ENCODE measurements at regions not wholly inside any gene's neighbourhood (a gene's known extent, or its start where the extent isn't known, plus 50 kb on each side); places are given as distances from the start of the nearest gene placed in this dataset.

DNA sequence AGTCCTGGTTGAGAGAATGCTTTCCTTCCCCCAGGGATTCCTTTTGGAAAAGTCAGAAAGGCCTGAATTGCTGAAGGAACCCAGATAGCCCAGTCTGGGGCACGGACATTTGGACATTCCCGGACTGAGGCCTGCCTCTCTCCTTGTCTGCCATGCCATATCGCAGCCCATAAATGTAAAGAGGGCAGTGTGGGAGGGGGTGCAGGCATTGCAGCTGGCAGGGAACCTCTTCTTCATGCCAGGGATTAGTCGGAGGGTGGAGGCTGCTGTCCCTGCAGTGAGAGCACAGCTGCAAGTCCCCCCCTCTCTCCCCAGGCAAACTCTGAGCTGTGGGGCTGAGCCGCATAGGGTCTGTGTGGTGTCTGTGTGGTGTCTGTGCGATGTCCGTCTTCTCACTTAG, 486.0 kb upstream of the MKI67 start:
- no peak for TF ChIP-seq CTCF (conservative IDR thresholded peaks at IDR 0.05)
- H3K27ac ChIP-seq, result no peak overlapping the region

DNA sequence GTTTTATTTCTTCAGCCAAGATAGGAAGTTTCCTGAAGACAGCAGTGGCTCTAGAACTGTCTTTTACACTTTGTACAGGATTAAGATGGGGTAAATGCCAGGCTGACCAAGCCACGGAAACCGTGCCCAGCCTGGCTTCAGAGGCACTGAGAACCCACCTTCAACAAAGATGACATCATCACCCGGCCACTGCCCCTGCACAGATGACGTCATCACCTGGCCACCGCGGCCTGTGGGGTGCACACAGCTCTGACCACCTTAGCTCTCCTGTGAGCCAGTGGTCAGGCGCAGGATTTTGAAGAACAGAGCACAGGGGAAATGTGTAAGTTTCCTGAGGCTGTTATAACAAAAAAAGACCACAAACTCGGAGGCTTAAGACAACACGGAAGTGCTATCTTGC, 486.4 kb upstream of the MKI67 start:
- TF ChIP-seq CTCF (conservative IDR thresholded peaks at IDR 0.05), result no peak
- no peak overlapping the region for H3K27ac ChIP-seq

- no peak for TF ChIP-seq CTCF (conservative IDR thresholded peaks at IDR 0.05)
Observed at GRCh38 chr10:128614016-128614605, 487.9 kb upstream of the MKI67 start.

DNA sequence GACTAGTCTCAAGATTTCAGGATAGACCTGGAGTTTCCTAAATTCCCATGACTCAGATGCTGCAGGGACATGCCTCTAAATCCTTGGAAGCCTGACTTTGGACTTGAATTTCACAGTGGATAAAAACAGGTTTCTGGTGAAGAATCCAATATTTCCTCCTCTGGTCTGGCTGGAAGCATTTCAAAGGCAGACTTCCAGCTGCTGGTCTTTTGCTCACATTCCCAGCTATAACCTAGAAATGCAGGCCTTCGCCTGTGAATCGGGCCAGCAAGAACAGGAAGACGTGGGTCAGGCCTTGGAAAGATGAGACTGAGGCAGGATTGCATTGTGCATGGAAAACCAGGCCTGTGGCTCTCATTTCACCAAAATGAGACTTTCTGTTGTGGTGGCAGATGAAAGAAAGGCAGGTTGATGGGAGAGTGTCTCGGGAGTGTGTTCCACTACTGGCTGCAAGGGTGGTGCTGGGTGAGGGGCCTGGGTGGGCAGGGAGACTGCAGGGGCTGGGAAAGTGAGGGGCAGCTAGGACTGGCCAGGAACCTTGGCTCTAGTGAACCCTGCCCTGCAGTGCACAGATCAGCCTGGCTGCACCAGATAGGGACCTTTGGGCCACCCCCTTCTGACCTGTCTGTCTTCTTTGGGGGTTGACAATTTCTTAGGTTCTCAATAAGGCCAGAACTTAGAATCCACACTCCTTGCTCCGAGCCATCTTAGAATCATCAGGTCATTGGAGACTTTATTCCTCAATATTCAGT, 488.8 kb upstream of the MKI67 start:
- no peak overlapping the region for H3K27ac ChIP-seq
- TF ChIP-seq CTCF (conservative IDR thresholded peaks at IDR 0.05), result no peak

More at GRCh38 chr10:128614016-128614605, 487.9 kb upstream of the MKI67 start:
- no peak overlapping the region for H3K27ac ChIP-seq

DNA sequence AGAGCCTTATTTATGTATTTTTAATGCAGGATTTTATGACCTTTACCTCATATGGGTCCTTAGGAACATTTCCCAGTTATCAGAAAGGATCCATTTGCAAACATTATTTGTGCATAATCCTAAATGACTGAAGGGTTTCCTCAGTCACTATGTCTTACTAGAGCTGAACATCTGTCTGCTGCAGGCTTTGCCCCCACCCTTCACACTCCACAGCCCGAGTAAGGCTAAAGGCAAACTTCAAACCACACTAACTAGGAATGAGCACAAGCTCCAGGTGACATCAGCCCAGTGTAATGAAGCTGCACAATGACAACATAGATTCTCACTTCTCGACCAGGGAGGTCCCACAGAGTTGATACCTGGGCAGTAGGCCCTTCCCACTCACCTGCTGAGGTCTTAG, 491.3 kb upstream of the MKI67 start:
- no peak for TF ChIP-seq CTCF (conservative IDR thresholded peaks at IDR 0.05)
- H3K27ac ChIP-seq, result no peak overlapping the region

GRCh38 chr10:128622706-128623105, 496.5 kb upstream of the MKI67 start:
- no peak for TF ChIP-seq CTCF (conservative IDR thresholded peaks at IDR 0.05)
- H3K27ac ChIP-seq, result no peak overlapping the region

DNA sequence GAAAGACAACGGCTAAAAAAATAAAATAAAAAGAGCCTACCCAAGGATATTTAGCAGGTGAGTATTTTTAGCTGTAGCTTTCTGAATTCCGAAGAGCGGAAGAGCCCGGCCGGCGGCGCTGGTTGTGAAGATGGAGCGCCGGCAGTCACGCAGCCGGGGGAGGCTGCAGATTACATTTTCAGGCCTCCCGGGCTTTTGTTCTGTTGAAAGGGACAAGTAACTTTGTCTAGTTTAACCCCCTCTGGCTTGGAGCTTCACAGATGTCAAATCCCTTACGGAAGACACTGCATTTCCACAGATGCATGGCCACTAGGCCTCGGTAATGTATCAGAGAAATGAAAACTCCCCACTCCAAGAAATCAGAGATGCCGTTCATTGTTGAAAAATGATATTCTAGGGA, 497.6 kb upstream of the MKI67 start:
- TF ChIP-seq CTCF (conservative IDR thresholded peaks at IDR 0.05), result no peak
- H3K27ac ChIP-seq, result no peak overlapping the region
